SU-DHL-6 (cell line): ENCODE measurements at regions not wholly inside any gene's neighbourhood (a gene's known extent, or its start where the extent isn't known, plus 50 kb on each side); places are given as distances from the start of the nearest gene placed in this dataset.

Experiments used
- CTCF ChIP-seq: fragments of 200-600 bp; sonication (generic); IDR thresholded peaks from one replicate; pipeline ENCODE4 v1.5.1; 2017; ENCODE audit warnings: antibody characterized with exemption, mild to moderate bottlenecking, low read length, moderate library complexity; ENCODE audit not compliant: insufficient read depth, poor library complexity, severe bottlenecking
- EZH2phosphoT487 ChIP-seq: fragments of 200-600 bp; sonication (generic), shearing (Covaris generic); conservative IDR thresholded peaks from 2 replicates; pipeline ENCODE4 v1.6.1; 2018; ENCODE audit warnings: mild to moderate bottlenecking, antibody characterized with exemption, low read length, moderate library complexity, mixed read lengths

GRCh38 chr6:120675886-120676285 lies 658.4 kb downstream of the TBC1D32 start:
- TF ChIP-seq CTCF (no peak), EZH2phosphoT487 (no peak)
